ENCODE measurements at regions not wholly inside any gene's neighbourhood (a gene's known extent, or its start where the extent isn't known, plus 50 kb on each side); places are given as distances from the start of the nearest gene placed in this dataset.

- no peak for FAIRE-seq
- DNase-seq (ENCODE audit: insufficient read length, low spot score): no peak
- TF ChIP-seq CTCF (IDR thresholded peaks at IDR 0.05; ENCODE audit: insufficient read depth, missing control alignments): no peak
Measured at GRCh38 chr4:110735686-110736085, 112.8 kb upstream of the PITX2 start.

- DNase-seq (ENCODE audit: insufficient read length, low spot score) (no peak), FAIRE-seq (no peak)
- TF ChIP-seq CTCF (IDR thresholded peaks at IDR 0.05; ENCODE audit: insufficient read depth, missing control alignments): no peak
Measured at GRCh38 chr4:110737931-110738330, 115.1 kb upstream of the PITX2 start.

- FAIRE-seq (no peak), DNase-seq (ENCODE audit: insufficient read length, low spot score) (no peak)
- TF ChIP-seq CTCF (IDR thresholded peaks at IDR 0.05; ENCODE audit: insufficient read depth, missing control alignments): no peak
Measured at GRCh38 chr4:110742143-110742542, 119.3 kb upstream of the PITX2 start.

GRCh38 chr4:110748071-110748470 lies 125.2 kb upstream of the PITX2 start:
- FAIRE-seq (no peak), DNase-seq (ENCODE audit: insufficient read length, low spot score) (no peak)
- no peak for TF ChIP-seq CTCF (IDR thresholded peaks at IDR 0.05; ENCODE audit: insufficient read depth, missing control alignments)

GRCh38 chr4:110751183-110751582 lies 128.3 kb upstream of the PITX2 start:
- FAIRE-seq: no peak

DNA sequence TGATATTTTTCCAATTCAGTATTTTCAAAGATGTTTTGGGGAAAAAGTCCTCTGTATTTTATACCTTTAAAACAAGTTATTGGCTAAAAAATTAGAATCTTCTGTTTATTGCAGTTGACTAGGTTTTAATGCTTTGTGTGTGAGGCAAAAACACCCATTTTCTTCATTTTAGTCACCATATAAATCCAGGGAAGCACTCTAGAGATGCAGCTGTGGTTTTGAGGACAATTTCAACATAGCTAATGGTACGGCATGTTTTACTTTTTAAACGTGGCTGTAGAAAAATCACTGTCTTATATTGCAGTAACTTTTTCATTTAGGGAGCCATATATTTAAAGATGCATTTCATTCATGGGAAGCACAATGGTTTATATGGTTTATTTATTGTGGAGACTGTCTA lies 129.1 kb upstream of the PITX2 start:
- DNase-seq (ENCODE audit: insufficient read length, low spot score) (no peak), FAIRE-seq (no peak)
- no peak for TF ChIP-seq CTCF (IDR thresholded peaks at IDR 0.05; ENCODE audit: insufficient read depth, missing control alignments)

More at GRCh38 chr4:110751183-110751582, 128.3 kb upstream of the PITX2 start:
- no peak for TF ChIP-seq CTCF (IDR thresholded peaks at IDR 0.05; ENCODE audit: insufficient read depth, missing control alignments)
- DNase-seq (ENCODE audit: insufficient read length, low spot score): no peak

- DNase-seq (ENCODE audit: insufficient read length, low spot score) (no peak), FAIRE-seq (no peak)
- no peak for TF ChIP-seq CTCF (IDR thresholded peaks at IDR 0.05; ENCODE audit: insufficient read depth, missing control alignments)
Measured at GRCh38 chr4:110753466-110753865, 130.6 kb upstream of the PITX2 start.
